Adrenal gland (tissue), 9 donors: ENCODE measurements at regions not wholly inside any gene's neighbourhood (a gene's known extent, or its start where the extent isn't known, plus 50 kb on each side); places are given as distances from the start of the nearest gene placed in this dataset.
"Not testable (repeated sequence)": the region's sequence is repeated elsewhere in the genome, so short reads cannot be mapped to it uniquely, and the experiment has no call there.

Experiments
- DNase-seq, 7 donors: peaks; one replicate each; pipeline ENCODE4 v3.0.0-alpha.2; 2019 to 2020
- H3K27ac ChIP-seq, 5 donors: fragments of 200-600 bp; sonication (generic) in 4 of 5; 1 replicate in 3 of 5; 2 replicates in 2 of 5; pipeline versions ENCODE4 v1.5.1 to v1.8.0; 2016 to 2020; ENCODE audit warnings: mild to moderate bottlenecking in 1 of 5
- H3K27me3 ChIP-seq: fragments of 200-600 bp; 2 replicates; pipeline ENCODE4 v1.8.0; 2021
- H3K36me3 ChIP-seq, 2 donors: fragments of 200-600 bp; replicated peaks in 1 of 2; 1 replicate in 1 of 2; 2 replicates in 1 of 2; pipeline versions ENCODE4 v1.5.1 to v1.8.0; 2018 to 2022
- H3K4me1 ChIP-seq, 2 donors: fragments of 200-600 bp; replicated peaks in 1 of 2; 1 replicate in 1 of 2; 2 replicates in 1 of 2; pipeline versions ENCODE4 v1.5.1 to v1.8.0; 2018 to 2021
- H3K4me3 ChIP-seq, 4 donors: fragments of 200-600 bp; sonication (generic) in 3 of 4; one replicate each; pipeline ENCODE4 v1.5.1; 2016 to 2018
- H3K9me3 ChIP-seq, 3 donors: fragments of 200-600 bp; sonication (generic) in 1 of 3; replicated peaks in 1 of 3; 1 replicate in 2 of 3; 2 replicates in 1 of 3; pipeline versions ENCODE4 v1.5.1 to v1.8.0; 2016 to 2021
- CTCF ChIP-seq, 6 experiments: fragments of 450-650 bp in 4 of 6; fragments of 200-600 bp in 2 of 6; sonication (generic) in 1 of 6; IDR thresholded peaks; 1 replicate in 5 of 6; 2 replicates in 1 of 6; pipeline versions ENCODE4 v1.5.1 to v1.8.0; 2016 to 2021; ENCODE audit warnings: antibody characterized with exemption in 6 of 6, mild to moderate bottlenecking in 2 of 6, moderate library complexity in 1 of 6
- POLR2A ChIP-seq, 2 donors: fragments of 450-650 bp; IDR thresholded peaks; one replicate each; pipeline ENCODE4 v1.6.1; 2017; ENCODE audit warnings: antibody characterized with exemption in 2 of 2, mild to moderate bottlenecking in 2 of 2, moderate library complexity in 1 of 2
- WGBS, 4 donors: extraction: QIAGEN DNeasy Blood & Tissue Kit in 2 of 4; methylation state at CpG; one replicate each; pipeline versions ENCODE4 v1.1.5 to v1.1.7; 2013 to 2017; 5-methylcytosine and 5-hydroxymethylcytosine counted together
- intact Hi-C, 2 donors: fragments of 100-400 bp; cut with DNase I; formaldehyde crosslinking; loops; one replicate each; pipeline versions ENCODE4 v1.14.1 to v1.15.0; 2022 to 2023
- donor health status: healthy with polysubstance abuse.
- donor health status: Bipolar disorder and iron deficiency.
- donor health status: DM: yes; HTN: yes; CAD: no.
- donor health status: DM: no; HTN: no; CAD: no.
- donor health status: DM: no; HTN: no; CAD: no.

DNA sequence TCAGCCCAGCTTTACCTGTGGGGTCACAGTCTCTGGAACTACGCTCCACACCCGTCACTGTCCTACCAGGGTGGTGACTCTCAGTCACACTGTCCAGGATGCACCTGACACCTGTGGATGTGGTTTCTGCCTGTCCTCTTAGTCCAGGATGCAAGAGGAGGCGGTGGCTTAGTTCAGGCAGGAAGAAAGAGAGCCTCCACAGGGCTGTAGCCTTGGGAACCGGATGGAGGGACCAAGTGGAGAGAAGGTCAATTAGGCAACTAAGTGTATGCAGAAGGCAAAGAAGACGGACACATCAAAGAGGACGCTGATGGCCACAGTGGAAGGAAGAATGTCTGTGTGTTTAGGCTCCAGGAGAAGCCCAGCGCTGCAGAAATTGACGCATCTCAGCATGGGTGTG, 153.9 kb upstream of the IRF2BP2 start:
- 75 to 87% (median 84%) methylated on average over 8 of the region's 8 CpGs for WGBS, 4 donors
- Histone ChIP-seq H3K36me3 (no peaks in the 10 kb centered on the region), H3K27me3 (no peaks in the 10 kb centered on the region), H3K4me1 (no peaks in the 10 kb centered on the region), H3K9me3 (no peaks in the 10 kb centered on the region), H3K4me3 (no peak overlapping the region), H3K27ac (no peak overlapping the region)
- intact Hi-C loops = loop anchor here in 1 of 2 donors (10.0 kb wide), 1 partner anchor 61 kb away; no protein-coding TSS in a partner anchor
- DNase-seq = no peak
- no peak for TF ChIP-seq CTCF (IDR thresholded peaks at IDR 0.05)
- no peak for TF ChIP-seq POLR2A (IDR thresholded peaks at IDR 0.05)

DNA sequence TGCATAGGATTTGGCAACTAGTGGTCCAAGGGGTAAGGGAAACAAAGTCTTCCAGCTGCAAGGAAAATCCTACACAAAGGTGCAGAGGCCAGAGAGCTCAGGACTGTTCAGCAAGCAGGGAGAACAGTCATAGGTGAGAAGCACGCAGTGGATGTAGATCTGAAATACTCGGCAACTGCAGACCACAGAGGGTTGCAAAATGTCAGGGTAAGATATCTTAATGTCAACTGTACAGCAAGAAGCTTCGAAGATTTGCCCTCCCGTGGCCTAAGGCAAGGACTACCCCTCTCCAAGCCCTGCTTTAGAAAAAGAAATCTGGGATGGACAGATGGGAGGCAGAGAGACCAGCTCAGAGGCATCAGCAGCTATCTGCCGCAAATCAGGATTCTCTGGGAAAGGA, 153.4 kb upstream of the IRF2BP2 start:
- Histone ChIP-seq H3K36me3 (no peaks in the 10 kb centered on the region), H3K9me3 (no peaks in the 10 kb centered on the region), H3K27ac (no peak overlapping the region), H3K27me3 (no peaks in the 10 kb centered on the region), H3K4me3 (no peak overlapping the region), H3K4me1 (no peaks in the 10 kb centered on the region)
- intact Hi-C loops = loop anchor here in 1 of 2 donors (10.0 kb wide), 1 partner anchor 61 kb away; no protein-coding TSS in a partner anchor
- no peak for TF ChIP-seq CTCF (IDR thresholded peaks at IDR 0.05)
- DNase-seq = no peak
- 66 to 82% (median 72%) methylated on average over 5 of the region's 5 CpGs for WGBS, 4 donors

DNA sequence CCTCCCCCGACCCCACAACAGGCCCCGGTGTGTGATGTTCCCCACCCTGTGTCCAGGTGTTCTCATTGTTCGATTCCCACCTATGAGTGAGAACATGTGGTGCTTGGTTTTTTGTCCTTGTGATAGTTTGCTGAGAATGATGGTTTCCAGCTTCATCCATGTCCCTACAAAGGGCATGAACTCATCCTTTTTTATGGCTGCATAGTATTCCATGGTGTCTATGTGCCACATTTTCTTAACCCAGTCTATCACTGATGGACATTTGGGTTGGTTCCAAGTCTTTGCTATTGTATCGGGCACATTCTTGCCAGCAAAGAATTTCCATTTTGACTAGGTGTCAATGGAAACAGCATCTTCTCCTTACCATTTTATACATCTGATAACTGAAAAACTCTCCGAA, 152.1 kb upstream of the IRF2BP2 start:
- not testable (repeated sequence) for H3K9me3 ChIP-seq, DNase-seq, H3K27me3 ChIP-seq, H3K4me1 ChIP-seq, H3K27ac ChIP-seq, H3K4me3 ChIP-seq, H3K36me3 ChIP-seq
- 90 to 96% (median 95%) methylated on average over 5 of the region's 5 CpGs for WGBS, 4 donors
- intact Hi-C loops = loop anchor here in 1 of 2 donors (10.0 kb wide), 1 partner anchor 63 kb away; no protein-coding TSS in a partner anchor

DNA sequence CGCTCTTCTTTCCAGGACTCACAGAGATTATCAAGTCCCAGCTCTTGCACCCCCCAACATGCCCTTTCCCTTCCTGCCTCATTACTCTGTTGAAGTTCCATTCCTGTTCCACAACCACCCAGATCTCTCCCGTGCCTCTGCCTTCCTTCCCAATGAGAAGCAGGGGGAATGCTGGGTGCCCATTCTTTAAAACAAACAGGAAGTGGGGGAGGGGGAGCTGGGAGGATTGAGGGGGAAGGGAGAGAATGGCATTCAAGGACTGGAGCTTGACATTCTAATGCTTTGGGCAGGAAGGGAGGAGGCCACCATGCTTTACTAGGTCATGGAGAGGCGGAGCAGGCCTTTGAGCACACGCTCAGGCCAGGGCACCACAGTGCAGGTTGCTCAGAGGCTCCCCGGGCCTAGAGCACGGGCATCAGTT, 150.3 kb upstream of the IRF2BP2 start:
- Histone ChIP-seq H3K9me3 (no peaks in the 10 kb centered on the region), H3K36me3 (no peaks in the 10 kb centered on the region), H3K4me3 (no peak overlapping the region), H3K27ac (no peak overlapping the region), H3K27me3 (no peaks in the 10 kb centered on the region), H3K4me1 (peaks cover 0 to 5% of the 10 kb centered on the region in 2 donors)
- intact Hi-C loops = loop anchor here in 1 of 2 donors (10.0 kb wide), 1 partner anchor 64 kb away; no protein-coding TSS in a partner anchor
- no peak for DNase-seq
- TF ChIP-seq POLR2A (IDR thresholded peaks at IDR 0.05) (no peak), CTCF (IDR thresholded peaks at IDR 0.05) (no peak)
- WGBS, 4 donors = 77 to 83% (median 78%) methylated on average over 6 of the region's 6 CpGs

DNA sequence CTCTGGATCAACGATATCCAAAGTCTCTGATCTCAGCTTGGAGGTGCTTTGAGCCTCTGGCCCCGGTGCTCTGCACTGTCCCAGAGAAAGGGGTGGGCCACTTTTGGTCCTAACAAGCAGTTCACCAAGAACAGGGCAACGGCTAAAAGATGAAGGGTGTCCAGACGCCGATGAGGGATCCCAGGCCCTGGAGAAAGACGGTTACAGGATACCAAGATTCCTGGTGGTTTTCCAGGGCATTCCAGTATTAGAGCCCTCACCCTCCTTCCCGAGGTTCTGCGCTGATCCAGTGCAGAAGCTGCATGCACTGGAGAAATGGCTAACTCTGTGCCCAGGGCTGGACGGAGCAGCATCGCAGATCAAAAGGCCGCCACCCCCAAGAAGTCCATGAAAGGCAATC, 149.9 kb upstream of the IRF2BP2 start:
- WGBS, 4 donors = 94 to 97% (median 96%) methylated on average over 11 of the region's 11 CpGs
- H3K36me3 ChIP-seq = no peaks in the 10 kb centered on the region
- DNase-seq = no peak
- H3K27ac ChIP-seq = no peak overlapping the region
- H3K27me3 ChIP-seq = no peaks in the 10 kb centered on the region
- TF ChIP-seq CTCF (IDR thresholded peaks at IDR 0.05) (no peak), POLR2A (IDR thresholded peaks at IDR 0.05) (no peak)
- intact Hi-C loops = loop anchor here in 1 of 2 donors (10.0 kb wide), 1 partner anchor 65 kb away; no protein-coding TSS in a partner anchor
- H3K9me3 ChIP-seq = no peaks in the 10 kb centered on the region
- peaks cover 0 to 8% of the 10 kb centered on the region in 2 donors for H3K4me1 ChIP-seq
- no peak overlapping the region for H3K4me3 ChIP-seq
